Tibial artery (tissue), 4 donors: ENCODE measurements at regions not wholly inside any gene's neighbourhood (a gene's known extent, or its start where the extent isn't known, plus 50 kb on each side); places are given as distances from the start of the nearest gene placed in this dataset.

Experiments
- DNase-seq, 2 donors: peaks; one replicate each; pipeline ENCODE4 v3.0.0-alpha.2; 2019
- H3K27ac ChIP-seq, 2 donors: fragments of 200-600 bp; sonication (generic) in 1 of 2; 1 replicate in 1 of 2; 2 replicates in 1 of 2; pipeline ENCODE4 v1.5.1; 2018 to 2019; ENCODE audit warnings: mild to moderate bottlenecking in 1 of 2
- H3K27me3 ChIP-seq, 2 donors: fragments of 200-600 bp; sonication (generic) in 1 of 2; one replicate each; pipeline versions ENCODE4 v1.5.1 to v1.6.0; 2016 to 2019
- H3K36me3 ChIP-seq, 3 donors: fragments of 200-600 bp; sonication (generic) in 2 of 3; one replicate each; pipeline ENCODE4 v1.5.1; 2016 to 2019; ENCODE audit warnings: mild to moderate bottlenecking in 2 of 3
- H3K4me1 ChIP-seq, 4 donors: fragments of 200-600 bp; sonication (generic) in 2 of 4; 1 replicate in 3 of 4; 2 replicates in 1 of 4; pipeline ENCODE4 v1.5.1; 2016 to 2019
- H3K4me3 ChIP-seq, 2 donors: fragments of 200-600 bp; sonication (generic) in 1 of 2; 1 replicate in 1 of 2; 2 replicates in 1 of 2; pipeline ENCODE4 v1.5.1; 2018 to 2019; ENCODE audit warnings: mild to moderate bottlenecking in 2 of 2
- H3K9me3 ChIP-seq, 3 donors: fragments of 200-600 bp; sonication (generic) in 1 of 3; one replicate each; pipeline ENCODE4 v1.5.1; 2016 to 2019
- intact Hi-C: fragments of 100-400 bp; cut with DNase I; formaldehyde crosslinking; loops from one replicate; pipeline ENCODE4 v1.15.0; 2023; ENCODE audit warnings: low total_unique reads
- TF ChIP-seq, protein P1 (sequence below), 2 experiments: fragments of 200-600 bp in 1 of 2; fragments of 450-650 bp in 1 of 2; IDR thresholded peaks; one replicate each; pipeline ENCODE4 v1.5.1; 2017 to 2019; ENCODE audit warnings: antibody characterized with exemption in 2 of 2, mild to moderate bottlenecking in 1 of 2, moderate library complexity in 1 of 2

- intact Hi-C loops, result no loop called here
- DNase-seq, result no peak
- no peaks in the 10 kb centered on the region for H3K9me3 ChIP-seq
- H3K4me3 ChIP-seq, result no peak overlapping the region
- TF ChIP-seq, protein P1, sequence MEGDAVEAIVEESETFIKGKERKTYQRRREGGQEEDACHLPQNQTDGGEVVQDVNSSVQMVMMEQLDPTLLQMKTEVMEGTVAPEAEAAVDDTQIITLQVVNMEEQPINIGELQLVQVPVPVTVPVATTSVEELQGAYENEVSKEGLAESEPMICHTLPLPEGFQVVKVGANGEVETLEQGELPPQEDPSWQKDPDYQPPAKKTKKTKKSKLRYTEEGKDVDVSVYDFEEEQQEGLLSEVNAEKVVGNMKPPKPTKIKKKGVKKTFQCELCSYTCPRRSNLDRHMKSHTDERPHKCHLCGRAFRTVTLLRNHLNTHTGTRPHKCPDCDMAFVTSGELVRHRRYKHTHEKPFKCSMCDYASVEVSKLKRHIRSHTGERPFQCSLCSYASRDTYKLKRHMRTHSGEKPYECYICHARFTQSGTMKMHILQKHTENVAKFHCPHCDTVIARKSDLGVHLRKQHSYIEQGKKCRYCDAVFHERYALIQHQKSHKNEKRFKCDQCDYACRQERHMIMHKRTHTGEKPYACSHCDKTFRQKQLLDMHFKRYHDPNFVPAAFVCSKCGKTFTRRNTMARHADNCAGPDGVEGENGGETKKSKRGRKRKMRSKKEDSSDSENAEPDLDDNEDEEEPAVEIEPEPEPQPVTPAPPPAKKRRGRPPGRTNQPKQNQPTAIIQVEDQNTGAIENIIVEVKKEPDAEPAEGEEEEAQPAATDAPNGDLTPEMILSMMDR (IDR thresholded peaks at IDR 0.05), result no peak
- no peaks in the 10 kb centered on the region for H3K36me3 ChIP-seq
- H3K4me1 ChIP-seq, result no peaks in the 10 kb centered on the region
- H3K27me3 ChIP-seq, result no peaks in the 10 kb centered on the region
- H3K27ac ChIP-seq, result no peak overlapping the region
Observed at GRCh38 chr5:98583586-98583985, 189.9 kb upstream of the RGMB start.

DNA sequence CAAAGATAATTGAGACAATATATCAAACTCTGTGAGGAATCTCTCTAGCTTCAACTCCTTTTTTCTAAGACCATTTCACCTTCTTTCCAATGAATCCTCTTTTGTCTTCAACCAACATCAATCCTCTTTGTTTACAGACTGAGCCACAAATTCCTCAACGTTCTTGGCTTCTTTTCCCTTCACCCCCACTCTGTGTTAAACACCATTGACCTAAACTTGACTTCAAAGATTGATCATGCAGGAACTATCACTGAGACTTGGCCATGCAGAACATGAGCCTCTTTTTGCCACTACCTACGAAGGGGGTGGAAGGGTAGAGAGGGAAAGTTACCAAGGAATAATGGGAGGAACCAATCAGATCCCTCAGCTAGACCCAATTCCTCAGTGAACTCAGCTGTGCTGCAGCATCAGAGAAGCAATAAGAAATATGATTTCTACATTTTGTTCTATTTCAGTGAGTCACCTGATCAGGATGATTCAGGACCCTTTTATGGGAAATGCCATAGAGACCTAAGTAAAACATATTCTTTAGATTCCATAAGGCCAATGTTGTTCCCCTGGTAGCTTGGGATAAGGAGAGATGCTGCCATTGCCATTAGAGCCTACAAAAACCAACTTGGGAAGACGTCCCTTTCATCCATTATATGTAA is 187.7 kb upstream of the RGMB start:
- no peaks in the 10 kb centered on the region for H3K4me1 ChIP-seq
- H3K4me3 ChIP-seq, result no peak overlapping the region
- H3K27ac ChIP-seq, result no peak overlapping the region
- H3K9me3 ChIP-seq, result peaks cover 0 to 5% (median 4%) of the 10 kb centered on the region in 3 donors
- H3K27me3 ChIP-seq, result no peaks in the 10 kb centered on the region
- TF ChIP-seq, protein P1 (IDR thresholded peaks at IDR 0.05), result no peak
- intact Hi-C loops, result no loop called here
- no peaks in the 10 kb centered on the region for H3K36me3 ChIP-seq
- no peak for DNase-seq

- Histone ChIP-seq H3K27ac (no peak overlapping the region), H3K9me3 (peaks cover 0 to 5% (median 4%) of the 10 kb centered on the region in 3 donors), H3K4me3 (no peak overlapping the region), H3K4me1 (no peaks in the 10 kb centered on the region), H3K36me3 (no peaks in the 10 kb centered on the region), H3K27me3 (no peaks in the 10 kb centered on the region)
- intact Hi-C loops, result no loop called here
- DNase-seq, result no peak
- TF ChIP-seq, protein P1 (IDR thresholded peaks at IDR 0.05), result no peak
Observed at GRCh38 chr5:98586581-98586980, 186.9 kb upstream of the RGMB start.

GRCh38 chr5:98587166-98587565 is 186.3 kb upstream of the RGMB start:
- no peaks in the 10 kb centered on the region for H3K36me3 ChIP-seq
- no peaks in the 10 kb centered on the region for H3K4me1 ChIP-seq
- intact Hi-C loops, result no loop called here
- H3K4me3 ChIP-seq, result no peak overlapping the region
- no peak for DNase-seq
- H3K27me3 ChIP-seq, result no peaks in the 10 kb centered on the region
- H3K27ac ChIP-seq, result no peak overlapping the region
- TF ChIP-seq, protein P1 (IDR thresholded peaks at IDR 0.05), result no peak
- peaks cover 0 to 5% (median 4%) of the 10 kb centered on the region in 3 donors for H3K9me3 ChIP-seq

GRCh38 chr5:98588215-98588614 is 185.2 kb upstream of the RGMB start:
- no peaks in the 10 kb centered on the region for H3K36me3 ChIP-seq
- no peak overlapping the region for H3K27ac ChIP-seq
- no peak for DNase-seq
- intact Hi-C loops, result no loop called here
- TF ChIP-seq, protein P1 (IDR thresholded peaks at IDR 0.05), result no peak
- H3K27me3 ChIP-seq, result no peaks in the 10 kb centered on the region
- H3K4me1 ChIP-seq, result no peaks in the 10 kb centered on the region
- H3K9me3 ChIP-seq, result peaks cover 0 to 5% (median 4%) of the 10 kb centered on the region in 3 donors
- H3K4me3 ChIP-seq, result no peak overlapping the region

GRCh38 chr5:98593418-98593817 is 180.0 kb upstream of the RGMB start:
- Histone ChIP-seq H3K9me3 (peaks cover 0 to 5% (median 4%) of the 10 kb centered on the region in 3 donors), H3K4me1 (no peaks in the 10 kb centered on the region), H3K4me3 (no peak overlapping the region), H3K36me3 (no peaks in the 10 kb centered on the region), H3K27me3 (no peaks in the 10 kb centered on the region), H3K27ac (no peak overlapping the region)
- TF ChIP-seq, protein P1 (IDR thresholded peaks at IDR 0.05), result no peak
- DNase-seq, result no peak
- intact Hi-C loops, result no loop called here
